ENCODE measurements at regions not wholly inside any gene's neighbourhood (a gene's known extent, or its start where the extent isn't known, plus 50 kb on each side); places are given as distances from the start of the nearest gene placed in this dataset.

DNA sequence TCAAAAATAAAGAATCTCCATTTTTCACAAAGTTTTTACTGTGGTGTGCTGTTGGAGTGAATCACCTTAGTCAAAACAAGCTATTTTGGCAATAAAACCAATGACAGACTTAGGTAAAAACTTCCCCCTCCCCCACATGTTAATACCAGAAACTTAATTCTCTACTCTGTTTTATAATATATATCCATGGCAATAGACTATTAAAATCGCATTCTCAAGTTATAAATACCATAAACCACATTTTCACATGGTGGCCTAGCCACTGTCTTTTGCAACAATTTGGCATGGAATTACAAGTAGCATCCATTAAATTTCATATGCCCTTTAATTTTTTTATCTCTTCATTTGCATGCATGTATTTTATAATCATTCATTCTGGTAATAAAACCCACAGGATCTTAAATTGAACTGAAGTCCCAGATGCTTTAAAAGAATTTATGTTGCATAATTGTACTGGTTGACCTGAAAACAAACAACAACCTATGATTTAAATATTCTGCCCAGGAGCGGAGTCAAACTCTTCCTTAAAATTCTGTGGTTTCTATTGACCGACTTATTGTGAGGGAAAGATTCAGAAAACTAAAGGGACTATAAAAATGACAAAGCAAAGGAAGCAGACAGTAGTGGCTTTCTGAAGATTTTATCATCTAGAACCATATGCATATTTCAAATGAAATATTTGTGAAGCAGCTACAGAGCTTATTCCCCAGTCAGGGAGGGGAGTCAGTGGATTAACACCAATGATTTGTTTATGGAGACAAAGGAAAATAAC lies 229.0 kb upstream of the TBL1XR1 start:
- no peak for TF ChIP-seq POLR2A (IDR thresholded peaks at IDR 0.05; ENCODE audit: low read depth, low read length)
- no peak for TF ChIP-seq POLR2AphosphoS5 (IDR thresholded peaks at IDR 0.05; ENCODE audit: low read depth, low read length)
